ENCODE measurements at regions not wholly inside any gene's neighbourhood (a gene's known extent, or its start where the extent isn't known, plus 50 kb on each side); places are given as distances from the start of the nearest gene placed in this dataset.
A peak's percentile ranks its signal among the peaks of the same experiment; 100 is the strongest.

DNA sequence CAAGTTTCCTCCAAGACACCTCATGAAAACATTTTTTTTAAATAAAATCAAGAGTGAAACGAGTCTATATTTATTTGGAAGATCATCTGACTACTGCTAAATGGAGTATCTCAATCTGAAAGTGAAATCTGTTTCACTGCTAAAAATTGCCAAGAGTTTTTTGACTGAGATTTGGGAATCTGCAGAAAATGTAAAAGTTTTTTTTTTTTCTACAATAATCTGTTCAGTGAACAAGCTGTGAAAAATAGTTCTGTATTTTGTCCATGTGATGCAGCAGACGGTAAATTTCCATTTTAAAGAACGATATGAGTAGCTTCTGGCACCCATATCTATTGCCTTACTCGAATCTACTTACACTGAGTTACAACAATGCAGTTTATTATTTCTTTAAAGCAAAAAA lies 519.7 kb downstream of the PLCL1 start:
- DNase-seq: no peak

- no peak for DNase-seq
Measured at GRCh38 chr2:198322275-198322674, 517.9 kb downstream of the PLCL1 start.

DNA sequence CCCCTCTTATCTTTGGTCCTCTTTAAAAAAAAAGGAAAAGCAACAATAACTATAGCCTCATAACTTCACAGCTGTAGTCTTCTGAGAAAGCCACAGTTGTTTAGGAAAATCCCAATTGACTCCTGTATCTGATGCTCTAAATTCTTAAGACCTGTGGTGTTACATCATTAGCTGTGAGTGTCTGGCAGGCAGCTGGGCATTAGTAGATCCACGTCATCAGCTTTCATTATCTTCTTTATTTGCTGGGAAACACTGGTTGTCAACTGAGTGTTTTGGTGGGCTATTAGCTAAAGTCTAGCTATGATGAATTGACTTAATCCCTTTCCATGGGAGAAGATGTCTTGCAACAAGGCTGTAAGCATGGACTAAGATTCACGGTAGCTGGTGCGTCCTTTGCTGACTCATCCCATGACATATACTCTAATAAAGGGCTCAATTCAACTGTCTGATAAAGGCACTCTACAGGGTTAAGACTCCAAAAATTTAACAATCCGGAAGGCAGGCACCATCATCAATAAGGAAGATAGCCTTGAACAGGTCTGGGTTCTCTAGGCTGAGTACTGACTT lies 517.2 kb downstream of the PLCL1 start:
- DNase-seq: no peak

DNA sequence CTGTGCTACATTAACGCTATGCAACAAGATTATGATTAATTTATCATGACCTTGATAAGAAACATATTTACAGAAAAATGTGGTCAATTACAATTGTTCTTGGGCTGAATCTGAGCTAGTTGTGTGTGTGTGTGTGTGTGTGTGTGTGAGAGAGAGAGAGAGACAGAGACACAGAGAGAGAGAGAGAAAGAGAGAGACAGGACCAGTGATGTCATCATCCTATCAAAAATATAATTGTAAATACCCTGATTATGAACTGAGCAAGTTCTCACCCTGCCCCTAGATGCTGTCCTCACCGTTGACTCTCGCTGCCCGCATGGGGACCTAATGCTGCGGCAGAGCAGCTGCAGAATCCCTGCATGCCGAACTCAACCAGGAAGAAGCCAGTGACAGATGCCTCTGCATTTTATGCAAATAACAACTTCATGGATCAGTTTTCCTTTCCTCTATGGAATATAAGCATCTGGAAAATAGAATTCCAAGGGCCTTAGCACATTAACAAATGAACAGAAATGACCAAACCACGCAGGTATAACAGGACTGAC lies 512.5 kb downstream of the PLCL1 start:
- no peak for DNase-seq

GRCh38 chr2:198315791-198316630 lies 511.6 kb downstream of the PLCL1 start:
- DNase-seq: no peak

- DNase-seq: peak; percentile 33
Measured at GRCh38 chr2:198314559-198315153, 510.3 kb downstream of the PLCL1 start.

GRCh38 chr2:198312596-198313483 lies 508.4 kb downstream of the PLCL1 start:
- DNase-seq: no peak

DNA sequence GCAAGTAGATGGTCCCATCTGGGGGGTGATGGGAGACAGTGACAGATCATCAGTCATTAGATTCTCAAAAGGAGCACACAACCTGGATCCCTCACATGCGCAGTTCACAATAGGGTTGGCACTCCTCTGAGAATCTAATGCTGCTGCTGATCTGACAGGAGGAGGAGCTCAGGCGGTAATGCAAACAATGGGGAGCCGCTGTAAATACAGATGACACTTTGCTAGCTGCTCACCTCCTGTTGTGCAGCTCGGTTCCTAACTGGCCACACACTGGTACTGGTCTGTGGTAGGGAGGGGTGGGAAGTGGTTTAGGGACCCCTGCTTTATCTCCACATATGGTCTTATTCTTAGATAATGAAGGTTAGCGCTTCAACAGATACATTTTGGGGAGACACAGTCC lies 506.6 kb downstream of the PLCL1 start:
- no peak for DNase-seq

DNA sequence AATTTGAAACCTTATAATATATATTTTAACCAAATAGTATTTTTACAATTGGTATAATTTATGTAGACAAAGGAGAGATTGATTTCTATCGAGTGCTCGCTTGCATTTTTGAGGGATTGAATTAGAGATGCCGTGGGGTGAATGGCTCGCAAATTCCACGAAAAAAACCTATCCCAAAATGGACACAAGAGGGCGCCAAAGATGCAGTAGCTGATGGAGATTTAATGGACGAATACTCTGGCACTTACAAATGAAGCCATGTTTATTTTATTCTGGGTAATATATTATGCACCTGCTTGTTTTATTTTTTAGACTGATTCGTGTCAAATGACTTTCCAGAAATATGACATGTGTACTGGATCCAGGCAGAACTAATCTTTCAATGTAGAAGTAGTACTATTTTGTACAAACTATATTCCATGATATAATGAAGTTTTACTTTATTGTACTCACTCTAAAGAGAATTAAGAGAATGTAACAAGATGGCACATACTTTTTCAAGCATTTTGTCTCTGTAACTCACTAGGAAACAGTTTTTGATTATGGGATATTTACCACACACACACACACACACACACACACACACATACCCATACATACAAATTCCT lies 505.4 kb downstream of the PLCL1 start:
- DNase-seq: peak; percentile 67

- no peak for DNase-seq
Measured at GRCh38 chr2:198309081-198309480, 504.7 kb downstream of the PLCL1 start.

- no peak for DNase-seq
Measured at GRCh38 chr2:198308368-198308767, 504.0 kb downstream of the PLCL1 start.

- DNase-seq: no peak
Measured at GRCh38 chr2:198307093-198307492, 502.7 kb downstream of the PLCL1 start.

- DNase-seq: no peak
Measured at GRCh38 chr2:198304859-198305258, 500.5 kb downstream of the PLCL1 start.

GRCh38 chr2:198297350-198297749 lies 493.0 kb downstream of the PLCL1 start:
- DNase-seq: no peak

GRCh38 chr2:198296665-198297308 lies 492.4 kb downstream of the PLCL1 start:
- DNase-seq: peak; percentile 54

DNA sequence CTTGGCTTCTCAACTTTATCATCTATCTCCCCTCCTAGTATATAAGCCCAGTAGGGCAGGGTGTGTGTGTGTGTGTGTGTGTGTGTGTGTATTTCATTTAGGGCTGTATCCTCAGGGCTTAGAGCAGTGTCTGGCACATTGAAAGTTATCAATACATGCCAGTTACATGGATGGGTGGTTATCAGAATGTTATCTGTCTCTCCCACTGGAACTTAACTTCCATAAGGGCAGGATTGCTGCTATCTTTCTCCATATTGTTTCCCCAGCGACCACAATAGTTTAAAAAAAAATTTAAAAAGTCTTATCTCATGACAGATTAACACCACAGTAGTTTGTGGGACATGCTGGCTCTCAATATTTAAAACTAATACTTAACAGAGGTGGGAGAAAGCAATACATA lies 488.9 kb downstream of the PLCL1 start:
- no peak for DNase-seq

- DNase-seq: no peak
Measured at GRCh38 chr2:198289811-198290210, 485.4 kb downstream of the PLCL1 start.

GRCh38 chr2:198287706-198288105 lies 483.3 kb downstream of the PLCL1 start:
- DNase-seq: no peak

- DNase-seq: no peak
Measured at GRCh38 chr2:198285216-198285615, 480.8 kb downstream of the PLCL1 start.

DNA sequence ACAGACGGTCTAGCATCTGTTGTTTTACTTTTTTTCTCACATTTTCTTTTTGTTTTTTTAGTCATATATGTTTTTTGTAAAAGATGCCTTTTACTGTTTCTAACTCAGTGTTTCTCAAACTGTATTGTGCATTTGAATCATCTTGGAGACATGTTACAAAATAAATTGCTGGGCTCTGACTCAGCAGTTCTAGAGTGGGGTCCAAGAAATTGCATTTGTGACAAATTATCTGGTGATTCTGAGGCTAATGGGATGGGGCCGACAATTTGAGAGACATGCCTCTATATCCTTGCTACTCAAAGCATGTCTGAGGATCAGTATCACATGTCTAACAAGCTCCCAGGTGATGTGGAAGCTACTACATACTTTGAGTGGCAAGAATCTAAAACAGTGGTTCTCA lies 478.8 kb downstream of the PLCL1 start:
- no peak for DNase-seq

GRCh38 chr2:198282061-198282460 lies 477.7 kb downstream of the PLCL1 start:
- no peak for DNase-seq

GRCh38 chr2:198280145-198280544 lies 475.8 kb downstream of the PLCL1 start:
- DNase-seq: no peak
